H1 (cell line): ENCODE measurements at regions not wholly inside any gene's neighbourhood (a gene's known extent, or its start where the extent isn't known, plus 50 kb on each side); places are given as distances from the start of the nearest gene placed in this dataset.

Source experiments
- CTCF ChIA-PET: fragments of 300-600 bp; sonication (Branson Sonifier 250); formaldehyde crosslinking; loops from one replicate; lab custom pipeline; 2021; ENCODE audit not compliant: partially characterized antibody; lab: Charles Lee
- POLR2A ChIA-PET: fragments of 300-600 bp; sonication (Branson Sonifier 250); formaldehyde crosslinking; loops from one replicate; lab custom pipeline; 2021; ENCODE audit warnings: inconsistent platforms; ENCODE audit not compliant: partially characterized antibody; lab: Charles Lee
- DNase-seq, 2 experiments: peaks; one replicate each; pipeline versions ENCODE4 v3.0.0 to v3.0.0-alpha.2; 2010 to 2022; ENCODE audit warnings: low spot score in 2 of 2, low read depth in 1 of 2, mixed read lengths in 1 of 2
- FAIRE-seq: peaks from 2 replicates; lab custom pipeline; 2011; peaks lifted over from hg19 to GRCh38; lab: Jason Lieb, UNC
- H2AFZ ChIP-seq: 2 replicates; pipeline ENCODE4 v1.8.1; 2012; ENCODE audit warnings: low read length, inconsistent platforms
- H2AK5ac ChIP-seq: 2 replicates; pipeline ENCODE4 v1.6.1; 2013; ENCODE audit warnings: low read depth, low read length
- H2BK120ac ChIP-seq: replicated peaks from 2 replicates; pipeline ENCODE3; 2013; ENCODE audit warnings: low read depth, low read length, inconsistent platforms
- H2BK12ac ChIP-seq: 2 replicates; pipeline ENCODE4 v1.6.1; 2013; ENCODE audit warnings: low read depth, low read length
- H2BK15ac ChIP-seq: 2 replicates; pipeline ENCODE4 v1.6.1; 2013; ENCODE audit warnings: low read length
- H2BK20ac ChIP-seq: 2 replicates; pipeline ENCODE4 v1.6.1; 2013; ENCODE audit warnings: low read length
- H2BK5ac ChIP-seq: 2 replicates; pipeline ENCODE4 v1.6.1; 2013; ENCODE audit warnings: low read depth, low read length
- H3K14ac ChIP-seq: 2 replicates; pipeline ENCODE4 v1.6.1; 2013; ENCODE audit warnings: inconsistent platforms; ENCODE audit not compliant: insufficient read length
- H3K18ac ChIP-seq: 2 replicates; pipeline ENCODE4 v1.6.1; 2013; ENCODE audit warnings: low read length; ENCODE audit errors: extremely low read depth
- H3K23ac ChIP-seq: 2 replicates; pipeline ENCODE4 v1.6.1; 2013; ENCODE audit warnings: inconsistent platforms; ENCODE audit not compliant: insufficient read length
- H3K23me2 ChIP-seq: 2 replicates; pipeline ENCODE4 v1.6.1; 2013; ENCODE audit warnings: low read depth, low read length
- H3K27ac ChIP-seq: 2 replicates; pipeline ENCODE4 v1.6.1; 2011; ENCODE audit warnings: low read depth, low read length, inconsistent platforms
- H3K27me3 ChIP-seq, 4 experiments: replicated peaks in 1 of 4; 1 replicate in 1 of 4; 2 replicates in 3 of 4; pipeline versions ENCODE4 v1.6.1 to v1.8.1; 2011 to 2013; ENCODE audit warnings: low read length in 3 of 4, mild to moderate bottlenecking in 3 of 4, inconsistent platforms in 2 of 4, mixed read lengths in 2 of 4, moderate library complexity in 1 of 4; ENCODE audit not compliant: control insufficient read depth in 3 of 4, insufficient read depth in 3 of 4; ENCODE audit errors: extremely low read depth in 1 of 4
- H3K36me3 ChIP-seq, 4 experiments: 2 replicates each; pipeline versions ENCODE4 v1.6.1 to v1.8.1; 2011 to 2013; ENCODE audit warnings: mild to moderate bottlenecking in 4 of 4, low read length in 3 of 4, moderate library complexity in 2 of 4, control low read depth in 1 of 4, inconsistent platforms in 1 of 4; ENCODE audit not compliant: insufficient read depth in 4 of 4, control insufficient read depth in 2 of 4
- H3K4ac ChIP-seq: replicated peaks from 2 replicates; pipeline ENCODE3; 2013; ENCODE audit warnings: low read length, low read depth, mixed read lengths, inconsistent platforms; ENCODE audit not compliant: insufficient read length
- H3K4me1 ChIP-seq, 4 experiments: replicated peaks in 1 of 4; 1 replicate in 1 of 4; 2 replicates in 3 of 4; pipeline versions ENCODE4 v1.6.1 to v1.8.1; 2011 to 2013; ENCODE audit warnings: low read length in 3 of 4, inconsistent platforms in 2 of 4, mixed read lengths in 1 of 4; ENCODE audit not compliant: insufficient read depth in 4 of 4, control insufficient read depth in 3 of 4
- H3K4me2 ChIP-seq, 2 experiments: 2 replicates each; pipeline versions ENCODE4 v1.6.1 to v1.8.1; 2011 to 2013; ENCODE audit warnings: low read depth in 2 of 2, low read length in 2 of 2, control low read depth in 1 of 2, inconsistent platforms in 1 of 2, mild to moderate bottlenecking in 1 of 2; ENCODE audit not compliant: insufficient read depth in 1 of 2
- H3K4me3 ChIP-seq, 4 experiments: fragments of 200-600, 300-600 bp in 1 of 4; sonication (generic), shearing (Covaris generic), sonication (Bioruptor Twin) in 1 of 4; 2 replicates each; pipeline versions ENCODE4 v1.5.1 to v1.8.1; 2011 to 2016; ENCODE audit warnings: low read length in 4 of 4, low read depth in 3 of 4, control low read depth in 2 of 4, inconsistent platforms in 2 of 4, mild to moderate bottlenecking in 2 of 4, mixed read lengths in 1 of 4, moderate library complexity in 1 of 4; ENCODE audit not compliant: insufficient read depth in 2 of 4; ENCODE audit errors: extremely low read depth in 1 of 4
- H3K56ac ChIP-seq: replicated peaks from 2 replicates; pipeline ENCODE3; 2013; ENCODE audit warnings: low read depth, mild to moderate bottlenecking, mixed read lengths, low read length, inconsistent platforms; ENCODE audit not compliant: insufficient read length
- H3K79me1 ChIP-seq: 2 replicates; pipeline ENCODE4 v1.6.1; 2013; ENCODE audit warnings: low read depth, low read length, control low read depth
- H3K79me2 ChIP-seq, 2 experiments: 2 replicates each; pipeline versions ENCODE4 v1.6.1 to v1.8.1; 2012 to 2013; ENCODE audit warnings: low read length in 2 of 2, mild to moderate bottlenecking in 2 of 2, inconsistent platforms in 1 of 2; ENCODE audit not compliant: insufficient read depth in 2 of 2, control insufficient read depth in 1 of 2
- H3K9ac ChIP-seq, 4 experiments: replicated peaks in 1 of 4; 1 replicate in 1 of 4; 2 replicates in 3 of 4; pipeline versions ENCODE4 v1.6.1 to v1.8.1; 2011 to 2013; ENCODE audit warnings: low read depth in 3 of 4, low read length in 3 of 4, control low read depth in 2 of 4, mild to moderate bottlenecking in 2 of 4, moderate library complexity in 2 of 4, inconsistent platforms in 1 of 4; ENCODE audit errors: extremely low read depth in 1 of 4
- H3K9me3 ChIP-seq, 2 experiments: 2 replicates each; pipeline versions ENCODE4 v1.6.1 to v1.8.1; 2012 to 2013; ENCODE audit warnings: mild to moderate bottlenecking in 2 of 2, moderate library complexity in 2 of 2, control low read depth in 1 of 2, inconsistent platforms in 1 of 2, low read depth in 1 of 2, low read length in 1 of 2, mixed read lengths in 1 of 2; ENCODE audit not compliant: insufficient read depth in 2 of 2
- H4K20me1 ChIP-seq, 2 experiments: replicated peaks in 1 of 2; 2 replicates each; pipeline versions ENCODE3 to v1.8.1; 2011 to 2013; ENCODE audit warnings: inconsistent platforms in 2 of 2, low read length in 2 of 2, mild to moderate bottlenecking in 1 of 2; ENCODE audit not compliant: insufficient read depth in 2 of 2, control insufficient read depth in 1 of 2
- H4K5ac ChIP-seq: 2 replicates; pipeline ENCODE4 v1.6.1; 2013; ENCODE audit warnings: low read length, low read depth, mixed read lengths, inconsistent platforms; ENCODE audit not compliant: insufficient read length
- H4K8ac ChIP-seq: 2 replicates; pipeline ENCODE4 v1.8.0; 2013; ENCODE audit warnings: mild to moderate bottlenecking, moderate library complexity, low read length, inconsistent platforms; ENCODE audit not compliant: insufficient read depth; ENCODE audit errors: extremely low read depth
- H4K91ac ChIP-seq: replicated peaks from 2 replicates; pipeline ENCODE3; 2013; ENCODE audit warnings: low read length, mixed read lengths, inconsistent platforms; ENCODE audit not compliant: insufficient read length
- BACH1 ChIP-seq: IDR thresholded peaks from 2 replicates; pipeline ENCODE4 v1.6.1; 2012; ENCODE audit warnings: low read length, improper control_type of control experiment
- BRCA1 ChIP-seq: IDR thresholded peaks from 2 replicates; pipeline ENCODE4 v1.6.1; 2012; ENCODE audit warnings: low read depth, low read length, improper control_type of control experiment
- CBX5 ChIP-seq: fragments of 300-800, 300-1000 bp; sonication (generic); IDR thresholded peaks from 2 replicates; pipeline ENCODE4 v1.7.1; 2016; ENCODE audit warnings: antibody characterized with exemption, low read length, low read depth
- CTBP2 ChIP-seq: IDR thresholded peaks from 2 replicates; pipeline ENCODE4 v1.7.0; 2011; ENCODE audit warnings: borderline replicate concordance, mild to moderate bottlenecking, moderate library complexity, mixed read lengths, low read length; ENCODE audit not compliant: insufficient read depth, insufficient read length
- EP300 ChIP-seq, 2 experiments: IDR thresholded peaks; 1 replicate in 1 of 2; 2 replicates in 1 of 2; pipeline ENCODE4 v1.6.1; 2011 to 2012; ENCODE audit warnings: low read depth in 2 of 2, low read length in 2 of 2, mild to moderate bottlenecking in 2 of 2, borderline replicate concordance in 1 of 2, inconsistent platforms in 1 of 2, moderate library complexity in 1 of 2
- GTF2F1 ChIP-seq: IDR thresholded peaks from 2 replicates; pipeline ENCODE4 v1.6.1; 2012; ENCODE audit warnings: low read depth, low read length, improper control_type of control experiment, borderline replicate concordance
- MAFK ChIP-seq: IDR thresholded peaks from 2 replicates; pipeline ENCODE4 v1.6.1; 2012; ENCODE audit warnings: low read depth, mild to moderate bottlenecking, improper control_type of control experiment, low read length
- SRF ChIP-seq: IDR thresholded peaks from 2 replicates; pipeline ENCODE4 v1.6.1; 2011; ENCODE audit warnings: mild to moderate bottlenecking, low read depth, low read length, moderate library complexity
- ZNF274 ChIP-seq: IDR thresholded peaks from 2 replicates; pipeline ENCODE4 v1.7.0; 2012; ENCODE audit warnings: low read length, borderline replicate concordance; ENCODE audit errors: extremely low read depth
- WGBS, 2 experiments: shearing (Covaris generic) in 1 of 2; methylation state at CpG; one replicate each; pipeline versions ENCODE4 v1.1.6 to v1.1.7; 2013 to 2015; ENCODE audit warnings: low lambda C conversion rate in 2 of 2, mixed read lengths in 2 of 2, inconsistent platforms in 1 of 2, low coverage in 1 of 2, missing lambda C conversion rate in 1 of 2; ENCODE audit not compliant: insufficient replicate concordance in 2 of 2, insufficient coverage in 1 of 2, insufficient read length in 1 of 2; ENCODE audit errors: extremely low coverage in 1 of 2, missing lambda C conversion rate in 1 of 2; 5-methylcytosine and 5-hydroxymethylcytosine counted together

DNA sequence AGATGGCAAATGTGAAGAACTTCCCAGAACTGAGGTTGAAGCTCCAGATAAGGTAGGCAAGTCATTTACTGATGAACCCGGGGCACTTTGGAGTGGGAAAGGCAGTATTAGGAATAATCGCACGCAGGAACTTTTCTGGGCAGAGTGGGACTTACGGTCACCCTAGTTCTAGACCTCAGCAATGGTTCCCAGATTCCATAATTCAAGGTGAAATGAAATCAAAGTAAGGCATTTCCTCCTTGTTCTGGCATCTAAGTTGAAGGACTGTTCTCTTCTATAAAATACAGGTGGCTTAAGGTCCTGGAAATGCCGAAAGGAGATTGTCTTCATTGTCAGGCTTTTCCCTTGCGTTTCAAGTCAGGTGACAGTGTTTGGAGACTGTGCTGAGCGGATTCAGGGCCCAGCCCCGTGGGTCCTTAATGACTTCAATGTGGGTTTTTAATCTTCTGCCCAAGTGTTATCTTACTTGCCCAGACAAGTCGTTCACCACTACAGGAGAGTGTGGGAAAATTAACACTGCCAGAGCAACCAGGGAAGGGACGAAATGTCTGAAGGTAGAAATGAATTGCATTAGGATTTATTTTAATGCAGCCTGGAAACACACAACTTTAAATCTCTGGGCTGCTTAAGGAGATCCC, 52.1 kb upstream of the STOX2 start:
- Histone ChIP-seq H3K9ac (no peak overlapping the region), H3K4me3 (no peak overlapping the region), H2BK12ac (no peak overlapping the region), H4K20me1 (no peaks in the 10 kb centered on the region), H4K91ac (no peak overlapping the region), H2BK120ac (no peak overlapping the region), H3K79me1 (no peaks in the 10 kb centered on the region), H2BK15ac (no peak overlapping the region), H2BK5ac (no peak overlapping the region), H3K23ac (no peak overlapping the region), H2BK20ac (no peak overlapping the region), H2AFZ (no peak overlapping the region), H3K23me2 (no peaks in the 10 kb centered on the region; the same call in 1 of the 2 replicates), H3K14ac (no peak overlapping the region), H3K79me2 (no peaks in the 10 kb centered on the region), H3K27ac (no peak overlapping the region), H3K27me3 (peaks cover 0 to 1% (median 0%) of the 10 kb centered on the region in 4 experiments; a peak in 2 of 7 replicates), H3K36me3 (no peaks in the 10 kb centered on the region), H3K4ac (no peak overlapping the region), H3K4me2 (no peak overlapping the region), H3K4me1 (peaks cover 0 to 4% (median under 1%) of the 10 kb centered on the region in 4 experiments; a peak in 1 of 7 replicates), H4K8ac (no peak overlapping the region), H4K5ac (no peak overlapping the region), H3K56ac (no peak overlapping the region), H2AK5ac (no peak overlapping the region), H3K9me3 (no peaks in the 10 kb centered on the region), H3K18ac (no peak overlapping the region)
- no peak for FAIRE-seq
- POLR2A ChIA-PET, result interaction anchor here (0.6 kb wide), 1 partner anchor 405 kb away, joined by 3 read pairs; no protein-coding TSS in a partner anchor
- WGBS, 2 experiments, result 88% methylated on average over 10 of the region's 10 CpGs; no CpG with 5 or more reads in 1 of the 2 experiments
- no peak for DNase-seq
- CTCF ChIA-PET, result no interaction called here
- TF ChIP-seq CTBP2, result no peak
- TF ChIP-seq EP300 (IDR thresholded peaks at IDR 0.05; ENCODE audit: borderline replicate concordance in 1 of 2, low read depth in 2 of 2, low read length in 2 of 2), result no peak
- no peak for TF ChIP-seq BRCA1
- no peak for TF ChIP-seq CBX5
- TF ChIP-seq BACH1, result no peak
- TF ChIP-seq GTF2F1, result no peak
- TF ChIP-seq SRF, result no peak
- no peak for TF ChIP-seq MAFK
- TF ChIP-seq ZNF274, result no peak
